GM12865 (cell line): ENCODE measurements at regions not wholly inside any gene's neighbourhood (a gene's known extent, or its start where the extent isn't known, plus 50 kb on each side); places are given as distances from the start of the nearest gene placed in this dataset.
"Not testable (repeated sequence)": the region's sequence is repeated elsewhere in the genome, so short reads cannot be mapped to it uniquely, and the experiment has no call there.

Source experiments
- DNase-seq: peaks from one replicate; pipeline ENCODE4 v3.0.0; 2010; ENCODE audit warnings: low read depth
- H3K4me3 ChIP-seq: 2 replicates; pipeline ENCODE4 v1.5.1; 2011; ENCODE audit warnings: mild to moderate bottlenecking, low read depth, low read length, control low read depth
- TF ChIP-seq, protein P1 (sequence below): IDR thresholded peaks from 2 replicates; pipeline ENCODE4 v1.5.1; 2011; ENCODE audit warnings: low read length, control low read depth, low read depth, inconsistent platforms; ENCODE audit not compliant: insufficient read depth; ENCODE audit errors: missing control alignments

- DNase-seq: no peak
- TF ChIP-seq, protein P1, sequence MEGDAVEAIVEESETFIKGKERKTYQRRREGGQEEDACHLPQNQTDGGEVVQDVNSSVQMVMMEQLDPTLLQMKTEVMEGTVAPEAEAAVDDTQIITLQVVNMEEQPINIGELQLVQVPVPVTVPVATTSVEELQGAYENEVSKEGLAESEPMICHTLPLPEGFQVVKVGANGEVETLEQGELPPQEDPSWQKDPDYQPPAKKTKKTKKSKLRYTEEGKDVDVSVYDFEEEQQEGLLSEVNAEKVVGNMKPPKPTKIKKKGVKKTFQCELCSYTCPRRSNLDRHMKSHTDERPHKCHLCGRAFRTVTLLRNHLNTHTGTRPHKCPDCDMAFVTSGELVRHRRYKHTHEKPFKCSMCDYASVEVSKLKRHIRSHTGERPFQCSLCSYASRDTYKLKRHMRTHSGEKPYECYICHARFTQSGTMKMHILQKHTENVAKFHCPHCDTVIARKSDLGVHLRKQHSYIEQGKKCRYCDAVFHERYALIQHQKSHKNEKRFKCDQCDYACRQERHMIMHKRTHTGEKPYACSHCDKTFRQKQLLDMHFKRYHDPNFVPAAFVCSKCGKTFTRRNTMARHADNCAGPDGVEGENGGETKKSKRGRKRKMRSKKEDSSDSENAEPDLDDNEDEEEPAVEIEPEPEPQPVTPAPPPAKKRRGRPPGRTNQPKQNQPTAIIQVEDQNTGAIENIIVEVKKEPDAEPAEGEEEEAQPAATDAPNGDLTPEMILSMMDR: no peak
- H3K4me3 ChIP-seq: no peak overlapping the region
These were observed 148.8 kb downstream of the TPRA1 start for GRCh38 chr3:127441764-127442163.

- TF ChIP-seq, protein P1: no peak
- H3K4me3 ChIP-seq: no peak overlapping the region
- no peak for DNase-seq
These were observed 150.1 kb downstream of the TPRA1 start for GRCh38 chr3:127440384-127440783.

DNA sequence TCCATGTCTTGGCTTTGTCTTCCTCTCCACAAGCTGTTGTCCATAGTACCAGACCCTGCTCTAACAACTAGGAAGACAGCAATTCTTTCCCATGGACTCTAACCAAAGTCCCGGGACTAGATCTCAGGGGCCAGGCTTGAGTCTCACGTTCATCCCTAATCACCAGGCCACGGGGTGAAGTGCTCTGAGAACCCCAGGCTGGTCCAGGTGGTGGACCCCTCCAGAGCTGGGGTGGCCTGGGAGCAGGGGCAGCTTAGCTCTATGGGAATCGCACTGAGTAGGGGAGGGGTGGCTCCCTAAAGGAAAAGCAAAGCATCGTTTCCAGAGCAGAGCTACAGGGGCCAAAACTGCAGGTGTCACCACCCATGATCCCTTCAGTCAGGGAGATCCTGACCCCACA lies 150.9 kb downstream of the TPRA1 start:
- no peak overlapping the region for H3K4me3 ChIP-seq
- DNase-seq: no peak
- TF ChIP-seq, protein P1: no peak

- TF ChIP-seq, protein P1: no peak
- no peak overlapping the region for H3K4me3 ChIP-seq
- DNase-seq: no peak
These were observed 151.1 kb upstream of the PRR20G start for GRCh38 chr3:127438951-127439350.

DNA sequence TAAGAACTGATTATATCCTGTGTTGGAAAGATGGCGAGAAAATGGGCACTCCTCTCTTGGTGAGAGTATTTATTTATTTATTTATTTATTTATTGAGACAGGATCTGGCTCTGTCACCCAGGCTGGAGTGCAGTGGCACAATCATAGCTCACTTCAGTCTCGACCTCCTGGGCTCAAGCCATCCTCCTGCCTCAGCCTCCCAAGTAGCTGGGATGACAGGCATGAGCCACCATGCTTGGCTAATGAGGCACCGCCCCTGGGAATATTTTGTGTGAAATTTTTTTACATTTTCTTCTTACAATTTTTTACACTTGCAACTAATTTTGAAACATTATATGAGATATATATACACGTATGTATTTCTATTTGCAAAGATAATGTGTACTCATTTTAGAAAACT lies 150.5 kb upstream of the PRR20G start:
- TF ChIP-seq, protein P1: no peak
- no peak for DNase-seq
- H3K4me3 ChIP-seq: no peak overlapping the region

DNA sequence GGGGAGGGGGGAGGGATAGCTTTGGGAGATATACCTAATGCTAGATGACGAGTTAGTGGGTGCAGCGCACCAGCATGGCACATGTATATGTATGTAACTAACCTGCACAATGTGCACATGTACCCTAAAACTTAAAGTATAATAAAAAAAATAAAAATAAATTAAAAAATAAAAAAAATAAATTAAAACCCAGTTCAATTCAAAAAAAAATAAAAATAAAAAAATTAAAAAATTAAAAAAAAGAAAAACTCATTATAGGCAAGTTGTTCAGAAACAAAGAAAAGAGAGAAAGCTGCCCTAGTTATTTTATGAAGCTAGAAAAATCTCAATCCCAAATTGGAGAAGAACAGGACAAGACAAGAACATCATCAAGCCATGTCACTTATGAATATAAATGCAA lies 147.5 kb upstream of the PRR20G start:
- not testable (repeated sequence) for H3K4me3 ChIP-seq, DNase-seq

GRCh38 chr3:127431066-127431465 lies 143.2 kb upstream of the PRR20G start:
- DNase-seq: no peak
- no peak overlapping the region for H3K4me3 ChIP-seq
- TF ChIP-seq, protein P1: no peak
